Neural cell (in vitro differentiated cells): ENCODE measurements at regions not wholly inside any gene's neighbourhood (a gene's known extent, or its start where the extent isn't known, plus 50 kb on each side); places are given as distances from the start of the nearest gene placed in this dataset.

ENCODE experiments used
- CTCF ChIP-seq: fragments of 450-650 bp; IDR thresholded peaks from 2 replicates; pipeline ENCODE4 v1.5.1; 2014; ENCODE audit warnings: antibody characterized with exemption, mild to moderate bottlenecking, moderate library complexity; ENCODE audit not compliant: poor library complexity, severe bottlenecking
- POLR2AphosphoS5 ChIP-seq: IDR thresholded peaks from 2 replicates; pipeline ENCODE4 v1.6.1; 2012
- SMC3 ChIP-seq: fragments of 450-650 bp; conservative IDR thresholded peaks from 2 replicates; pipeline ENCODE4 v1.6.1; 2014; ENCODE audit warnings: antibody characterized with exemption, mild to moderate bottlenecking, moderate library complexity; ENCODE audit not compliant: poor library complexity

- TF ChIP-seq SMC3, result no peak
- TF ChIP-seq POLR2AphosphoS5, result no peak
- TF ChIP-seq CTCF, result no peak
These were observed 416.9 kb downstream of the PSAT1 start for GRCh38 chr9:78713614-78714405.
